Activated B cell treated with CpG ODN at 0.5 μM for 24 hours (primary cell): ENCODE measurements at regions not wholly inside any gene's neighbourhood (a gene's known extent, or its start where the extent isn't known, plus 50 kb on each side); places are given as distances from the start of the nearest gene placed in this dataset.

ENCODE experiments used
- ATAC-seq: fragments of 200-7000 bp; cut with Tn5 transposase; one replicate; pipeline ENCODE4 v1.10.0; 2021; ENCODE audit warnings: low read depth, mild to moderate bottlenecking, moderate library complexity
- CTCF ChIA-PET: fragments of 350-600 bp; sonication (Branson Sonifier 250); formaldehyde crosslinking; loops from one replicate; lab custom pipeline; 2021; ENCODE audit warnings: antibody characterized with exemption; lab: Charles Lee
- POLR2A ChIA-PET: fragments of 350-600 bp; sonication (Branson Sonifier 250); formaldehyde crosslinking; loops from one replicate; lab custom pipeline; 2021; ENCODE audit warnings: antibody characterized with exemption; lab: Charles Lee
- DNase-seq: peaks from one replicate; pipeline ENCODE4 v3.0.0; 2022
- H3K27ac Mint-ChIP-seq: one replicate; pipeline ENCODE4 v1.8.0; 2020; ENCODE audit warnings: mixed read lengths
- H3K27me3 Mint-ChIP-seq: one replicate; pipeline ENCODE4 v1.8.0; 2021; ENCODE audit warnings: mixed read lengths
- H3K36me3 Mint-ChIP-seq: one replicate; pipeline ENCODE4 v1.8.0; 2021; ENCODE audit warnings: low read depth, mixed read lengths
- H3K4me1 Mint-ChIP-seq: one replicate; pipeline ENCODE4 v1.8.0; 2021; ENCODE audit warnings: mixed read lengths
- H3K4me3 Mint-ChIP-seq: one replicate; pipeline ENCODE4 v1.8.0; 2020; ENCODE audit warnings: mild to moderate bottlenecking, mixed read lengths
- H3K9me3 Mint-ChIP-seq: one replicate; pipeline ENCODE4 v1.8.0; 2020; ENCODE audit warnings: mixed read lengths
- CTCF ChIP-seq: fragments of 200-600 bp; IDR thresholded peaks from one replicate; pipeline ENCODE4 v1.8.0; 2022; ENCODE audit warnings: antibody characterized with exemption, mild to moderate bottlenecking
- intact Hi-C: fragments of 100-400 bp; cut with micrococcal nuclease; formaldehyde crosslinking; loops from one replicate; pipeline ENCODE4 v1.15.1; 2024

- H3K4me3 Mint-ChIP-seq, result no peak overlapping the region
- ATAC-seq (no peak), DNase-seq (no peak)
- no peak for TF ChIP-seq CTCF
- ChIA-PET POLR2A (no interaction called here), CTCF (no interaction called here)
- no peaks in the 10 kb centered on the region for H3K27me3 Mint-ChIP-seq
- intact Hi-C loops, result no loop called here
- H3K4me1 Mint-ChIP-seq, result no peaks in the 10 kb centered on the region
- H3K27ac Mint-ChIP-seq, result no peak overlapping the region
- no peaks in the 10 kb centered on the region for H3K9me3 Mint-ChIP-seq
- no peaks in the 10 kb centered on the region for H3K36me3 Mint-ChIP-seq
Observed at GRCh38 chr15:47209591-47209990, 507.7 kb upstream of the SEMA6D start.

GRCh38 chr15:47212222-47213010 is 504.9 kb upstream of the SEMA6D start:
- H3K36me3 Mint-ChIP-seq, result no peaks in the 10 kb centered on the region
- H3K27me3 Mint-ChIP-seq, result no peaks in the 10 kb centered on the region
- DNase-seq (no peak), ATAC-seq (no peak)
- CTCF ChIA-PET, result no interaction called here
- intact Hi-C loops, result no loop called here
- no peak overlapping the region for H3K27ac Mint-ChIP-seq
- POLR2A ChIA-PET, result no interaction called here
- no peaks in the 10 kb centered on the region for H3K4me1 Mint-ChIP-seq
- H3K4me3 Mint-ChIP-seq, result no peak overlapping the region
- no peaks in the 10 kb centered on the region for H3K9me3 Mint-ChIP-seq
- TF ChIP-seq CTCF, result no peak

GRCh38 chr15:47213883-47214282 is 503.4 kb upstream of the SEMA6D start:
- Mint-ChIP-seq H3K36me3 (no peaks in the 10 kb centered on the region), H3K4me3 (no peak overlapping the region), H3K27me3 (no peaks in the 10 kb centered on the region), H3K27ac (no peak overlapping the region), H3K4me1 (no peaks in the 10 kb centered on the region), H3K9me3 (no peaks in the 10 kb centered on the region)
- DNase-seq (no peak), ATAC-seq (no peak)
- ChIA-PET CTCF (no interaction called here), POLR2A (no interaction called here)
- no peak for TF ChIP-seq CTCF
- intact Hi-C loops, result no loop called here

GRCh38 chr15:47218295-47218694 is 499.0 kb upstream of the SEMA6D start:
- no peak for ATAC-seq
- no peaks in the 10 kb centered on the region for H3K4me1 Mint-ChIP-seq
- H3K9me3 Mint-ChIP-seq, result no peaks in the 10 kb centered on the region
- TF ChIP-seq CTCF, result no peak
- ChIA-PET CTCF (no interaction called here), POLR2A (no interaction called here)
- DNase-seq, result no peak
- intact Hi-C loops, result no loop called here
- no peaks in the 10 kb centered on the region for H3K27me3 Mint-ChIP-seq
- H3K4me3 Mint-ChIP-seq, result no peak overlapping the region
- H3K36me3 Mint-ChIP-seq, result no peaks in the 10 kb centered on the region
- H3K27ac Mint-ChIP-seq, result no peak overlapping the region

- H3K4me1 Mint-ChIP-seq, result no peaks in the 10 kb centered on the region
- no peak overlapping the region for H3K27ac Mint-ChIP-seq
- no peaks in the 10 kb centered on the region for H3K9me3 Mint-ChIP-seq
- TF ChIP-seq CTCF, result no peak
- POLR2A ChIA-PET, result no interaction called here
- H3K4me3 Mint-ChIP-seq, result no peak overlapping the region
- CTCF ChIA-PET, result no interaction called here
- H3K27me3 Mint-ChIP-seq, result no peaks in the 10 kb centered on the region
- H3K36me3 Mint-ChIP-seq, result no peaks in the 10 kb centered on the region
- DNase-seq, result no peak
- no peak for ATAC-seq
- intact Hi-C loops, result no loop called here
Observed at GRCh38 chr15:47244361-47244760, 472.9 kb upstream of the SEMA6D start.
